GM23248 (cell line): ENCODE measurements at regions not wholly inside any gene's neighbourhood (a gene's known extent, or its start where the extent isn't known, plus 50 kb on each side); places are given as distances from the start of the nearest gene placed in this dataset.
A peak's percentile ranks its signal among the peaks of the same experiment; 100 is the strongest.

Experiments
- DNase-seq: peaks from one replicate; pipeline ENCODE4 v3.0.0-alpha.2; 2015
- H2AFZ ChIP-seq: fragments of 200-600 bp; sonication (generic); 2 replicates; pipeline ENCODE4 v1.6.1; 2016; ENCODE audit warnings: antibody characterized with exemption
- H3F3A ChIP-seq: fragments of 200-600 bp; sonication (generic); 2 replicates; pipeline ENCODE4 v1.6.1; 2016; ENCODE audit warnings: mild to moderate bottlenecking, antibody characterized with exemption, mixed run types; ENCODE audit not compliant: insufficient read depth
- H3K27ac ChIP-seq: fragments of 200-600 bp; sonication (generic); 2 replicates; pipeline ENCODE4 v1.5.1; 2016; ENCODE audit warnings: mild to moderate bottlenecking
- H3K27me3 ChIP-seq: fragments of 200-600 bp; sonication (generic); replicated peaks from 2 replicates; pipeline ENCODE4 v1.6.1; 2016; ENCODE audit warnings: mild to moderate bottlenecking; ENCODE audit not compliant: insufficient read depth
- H3K36me3 ChIP-seq: fragments of 200-600 bp; sonication (generic); 2 replicates; pipeline ENCODE4 v1.6.1; 2016; ENCODE audit warnings: low read depth, mild to moderate bottlenecking
- H3K4me1 ChIP-seq: fragments of 200-600 bp; sonication (generic); 2 replicates; pipeline ENCODE4 v1.6.1; 2016; ENCODE audit warnings: mild to moderate bottlenecking; ENCODE audit not compliant: insufficient read depth
- H3K4me2 ChIP-seq: fragments of 200-600 bp; sonication (generic); one replicate; pipeline ENCODE4 v1.6.1; 2016; ENCODE audit warnings: mild to moderate bottlenecking; ENCODE audit not compliant: unreplicated experiment
- H3K4me3 ChIP-seq: fragments of 200-600 bp; sonication (generic); 2 replicates; pipeline ENCODE4 v1.5.1; 2016; ENCODE audit warnings: mild to moderate bottlenecking
- H3K79me2 ChIP-seq: fragments of 200-600 bp; sonication (generic); 2 replicates; pipeline ENCODE4 v1.6.1; 2016; ENCODE audit warnings: mild to moderate bottlenecking; ENCODE audit not compliant: insufficient read depth
- H3K9ac ChIP-seq: fragments of 200-600 bp; sonication (generic); 2 replicates; pipeline ENCODE4 v1.6.1; 2016; ENCODE audit warnings: mild to moderate bottlenecking
- H3K9me2 ChIP-seq: fragments of 200-600 bp; sonication (generic); 2 replicates; pipeline ENCODE4 v1.6.1; 2016; ENCODE audit warnings: mixed run types, mild to moderate bottlenecking, moderate library complexity; ENCODE audit not compliant: insufficient read depth
- H3K9me3 ChIP-seq: fragments of 200-600 bp; sonication (generic); one replicate; pipeline ENCODE4 v1.6.1; 2017; ENCODE audit warnings: low read depth
- H4K20me1 ChIP-seq: fragments of 200-600 bp; sonication (generic); 2 replicates; pipeline ENCODE4 v1.6.0; 2016; ENCODE audit not compliant: insufficient read depth
- EZH2 ChIP-seq: fragments of 200-600 bp; sonication (generic); IDR thresholded peaks from 2 replicates; pipeline ENCODE4 v1.6.1; 2018; ENCODE audit warnings: antibody characterized with exemption, mild to moderate bottlenecking; ENCODE audit not compliant: insufficient read depth, poor library complexity, severe bottlenecking
- EZH2phosphoT487 ChIP-seq: fragments of 200-600 bp; sonication (generic); IDR thresholded peaks from 2 replicates; pipeline ENCODE4 v1.6.1; 2018; ENCODE audit warnings: antibody characterized with exemption, moderate library complexity, mild to moderate bottlenecking, low read depth; ENCODE audit not compliant: insufficient read depth
- WGBS, 2 experiments: methylation state at CpG; one replicate each; pipeline ENCODE4 v1.1.6; 2015 to 2017; ENCODE audit warnings: low lambda C conversion rate in 2 of 2, low coverage in 1 of 2; ENCODE audit errors: missing lambda C conversion rate in 2 of 2; 5-methylcytosine and 5-hydroxymethylcytosine counted together
- in situ Hi-C: fragments of 300-500 bp; cut with MboI; formaldehyde crosslinking; loops from 2 replicates; pipeline ENCODE4 v1.15.0; 2020

DNA sequence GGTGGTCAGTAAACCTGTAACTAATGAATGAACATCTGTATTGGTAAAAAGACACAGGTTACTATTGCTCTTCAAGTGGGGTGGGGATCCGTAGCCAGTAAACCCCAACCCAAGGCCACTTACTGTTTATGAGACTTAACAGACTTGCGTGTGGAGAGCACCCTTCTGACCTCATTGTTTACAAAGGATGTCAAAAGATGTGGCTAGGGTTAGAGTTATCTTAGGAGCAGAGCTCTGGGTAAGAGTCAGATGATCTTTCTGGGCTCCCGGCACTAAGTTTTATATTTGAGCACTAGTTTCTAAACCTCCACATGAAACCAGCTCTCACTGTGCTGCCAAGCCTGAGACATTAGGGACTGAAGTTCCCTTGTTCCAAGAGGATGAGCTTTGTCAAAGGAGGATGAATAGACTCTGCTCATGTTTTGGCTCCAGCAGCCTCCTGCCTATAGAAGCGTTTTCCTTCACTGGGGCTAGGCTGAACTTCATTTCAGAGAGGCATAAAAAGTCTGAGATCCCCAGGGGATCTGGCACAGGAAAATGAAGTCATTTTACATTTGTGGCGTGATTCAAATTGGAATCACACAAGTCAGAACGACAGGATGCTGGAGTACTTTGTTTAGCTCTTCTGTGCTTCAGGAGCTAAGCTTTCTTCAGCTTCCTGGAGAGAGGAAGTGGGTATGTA, 403.1 kb upstream of the TRIB2 start:
- in situ Hi-C loops = no loop called here
- WGBS, 2 experiments = 54 to 67% methylated on average over 6 of the region's 6 CpGs
- Histone ChIP-seq H3K4me1 (peaks cover 17% of the 10 kb centered on the region), H3K9me2 (no peaks in the 10 kb centered on the region), H3K4me3 (no peak overlapping the region), H3K9ac (no peak overlapping the region), H3K9me3 (no peaks in the 10 kb centered on the region), H3K36me3 (no peaks in the 10 kb centered on the region), H2AFZ (no peak overlapping the region), H3K27me3 (no peaks in the 10 kb centered on the region), H4K20me1 (no peaks in the 10 kb centered on the region), H3F3A (peaks cover 18% of the 10 kb centered on the region), H3K27ac (no peak overlapping the region), H3K4me2 (no peak overlapping the region), H3K79me2 (no peaks in the 10 kb centered on the region)
- no peak for TF ChIP-seq EZH2
- no peak for TF ChIP-seq EZH2phosphoT487
- peak; percentile 19 for DNase-seq

- Histone ChIP-seq H3K9ac (no peak overlapping the region), H2AFZ (no peak overlapping the region), H3K4me1 (peaks cover 24% of the 10 kb centered on the region), H4K20me1 (no peaks in the 10 kb centered on the region), H3F3A (peaks cover 25% of the 10 kb centered on the region), H3K27ac (no peak overlapping the region), H3K9me2 (no peaks in the 10 kb centered on the region), H3K27me3 (no peaks in the 10 kb centered on the region), H3K4me2 (no peak overlapping the region), H3K9me3 (no peaks in the 10 kb centered on the region), H3K79me2 (no peaks in the 10 kb centered on the region), H3K36me3 (no peaks in the 10 kb centered on the region), H3K4me3 (no peak overlapping the region)
- 77 to 82% methylated on average over 8 of the region's 8 CpGs for WGBS, 2 experiments
- in situ Hi-C loops = no loop called here
- TF ChIP-seq EZH2phosphoT487 (no peak), EZH2 (no peak)
- DNase-seq = no peak
Measured at GRCh38 chr2:12314127-12314760, 402.5 kb upstream of the TRIB2 start.

- TF ChIP-seq EZH2 = no peak
- no peak for TF ChIP-seq EZH2phosphoT487
- Histone ChIP-seq H3K79me2 (no peaks in the 10 kb centered on the region), H3K4me2 (no peak overlapping the region), H3K9ac (no peak overlapping the region), H3K36me3 (no peaks in the 10 kb centered on the region), H4K20me1 (no peaks in the 10 kb centered on the region), H3K9me3 (no peaks in the 10 kb centered on the region), H3K4me3 (no peak overlapping the region), H3K27ac (no peak overlapping the region), H3K9me2 (no peaks in the 10 kb centered on the region), H2AFZ (no peak overlapping the region), H3F3A (peaks cover 35% of the 10 kb centered on the region), H3K4me1 (peaks cover 33% of the 10 kb centered on the region), H3K27me3 (no peaks in the 10 kb centered on the region)
- DNase-seq = no peak
- 91 to 100% methylated on average over 3 of the region's 3 CpGs for WGBS, 2 experiments
- in situ Hi-C loops = no loop called here
Measured at GRCh38 chr2:12315224-12315623, 401.5 kb upstream of the TRIB2 start.

DNA sequence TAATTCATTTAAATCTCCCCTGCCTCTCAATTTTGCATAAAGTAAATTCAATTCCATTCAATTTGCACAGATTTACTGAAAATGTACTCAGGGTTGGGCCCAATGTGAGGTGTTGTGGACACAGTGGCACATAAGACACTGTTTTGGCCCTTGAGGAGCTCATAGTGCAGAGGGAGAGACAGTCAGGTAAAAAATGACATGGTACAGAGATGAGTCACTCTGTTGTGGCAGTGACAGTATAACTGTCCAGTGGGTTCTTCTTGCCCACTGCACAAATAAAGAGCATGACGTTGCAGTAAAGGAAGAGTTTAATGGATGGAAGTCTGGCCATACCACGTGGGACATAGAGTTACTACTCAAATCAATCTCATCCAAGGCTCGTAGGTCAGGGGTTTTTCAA, 400.3 kb upstream of the TRIB2 start:
- H3K9ac ChIP-seq = no peak overlapping the region
- no peak overlapping the region for H3K27ac ChIP-seq
- H4K20me1 ChIP-seq = no peaks in the 10 kb centered on the region
- H3K27me3 ChIP-seq = no peaks in the 10 kb centered on the region
- peaks cover 45% of the 10 kb centered on the region for H3F3A ChIP-seq
- H3K9me3 ChIP-seq = no peaks in the 10 kb centered on the region
- H3K4me1 ChIP-seq = peaks cover 43% of the 10 kb centered on the region
- in situ Hi-C loops = no loop called here
- H3K4me2 ChIP-seq = no peak overlapping the region
- no peaks in the 10 kb centered on the region for H3K79me2 ChIP-seq
- H3K4me3 ChIP-seq = no peak overlapping the region
- no peaks in the 10 kb centered on the region for H3K36me3 ChIP-seq
- no peak for TF ChIP-seq EZH2
- no peak for TF ChIP-seq EZH2phosphoT487
- 100% methylated on average over 3 of the region's 3 CpGs for WGBS, 2 experiments
- H2AFZ ChIP-seq = no peak overlapping the region
- H3K9me2 ChIP-seq = no peaks in the 10 kb centered on the region
- no peak for DNase-seq
